H1 (cell line): ENCODE measurements at regions not wholly inside any gene's neighbourhood (a gene's known extent, or its start where the extent isn't known, plus 50 kb on each side); places are given as distances from the start of the nearest gene placed in this dataset.

Source experiments
- CTCF ChIA-PET: fragments of 300-600 bp; sonication (Branson Sonifier 250); formaldehyde crosslinking; loops from one replicate; lab custom pipeline; 2021; ENCODE audit not compliant: partially characterized antibody; lab: Charles Lee
- POLR2A ChIA-PET: fragments of 300-600 bp; sonication (Branson Sonifier 250); formaldehyde crosslinking; loops from one replicate; lab custom pipeline; 2021; ENCODE audit warnings: inconsistent platforms; ENCODE audit not compliant: partially characterized antibody; lab: Charles Lee
- DNase-seq, 2 experiments: peaks; one replicate each; pipeline versions ENCODE4 v3.0.0 to v3.0.0-alpha.2; 2010 to 2022; ENCODE audit warnings: low spot score in 2 of 2, low read depth in 1 of 2, mixed read lengths in 1 of 2
- FAIRE-seq: peaks from 2 replicates; lab custom pipeline; 2011; peaks lifted over from hg19 to GRCh38; lab: Jason Lieb, UNC
- H2AFZ ChIP-seq: 2 replicates; pipeline ENCODE4 v1.8.1; 2012; ENCODE audit warnings: low read length, inconsistent platforms
- H2AK5ac ChIP-seq: 2 replicates; pipeline ENCODE4 v1.6.1; 2013; ENCODE audit warnings: low read depth, low read length
- H2BK120ac ChIP-seq: replicated peaks from 2 replicates; pipeline ENCODE3; 2013; ENCODE audit warnings: low read depth, low read length, inconsistent platforms
- H2BK12ac ChIP-seq: 2 replicates; pipeline ENCODE4 v1.6.1; 2013; ENCODE audit warnings: low read depth, low read length
- H2BK15ac ChIP-seq: 2 replicates; pipeline ENCODE4 v1.6.1; 2013; ENCODE audit warnings: low read length
- H2BK20ac ChIP-seq: 2 replicates; pipeline ENCODE4 v1.6.1; 2013; ENCODE audit warnings: low read length
- H2BK5ac ChIP-seq: 2 replicates; pipeline ENCODE4 v1.6.1; 2013; ENCODE audit warnings: low read depth, low read length
- H3K14ac ChIP-seq: 2 replicates; pipeline ENCODE4 v1.6.1; 2013; ENCODE audit warnings: inconsistent platforms; ENCODE audit not compliant: insufficient read length
- H3K18ac ChIP-seq: 2 replicates; pipeline ENCODE4 v1.6.1; 2013; ENCODE audit warnings: low read length; ENCODE audit errors: extremely low read depth
- H3K23ac ChIP-seq: 2 replicates; pipeline ENCODE4 v1.6.1; 2013; ENCODE audit warnings: inconsistent platforms; ENCODE audit not compliant: insufficient read length
- H3K23me2 ChIP-seq: 2 replicates; pipeline ENCODE4 v1.6.1; 2013; ENCODE audit warnings: low read depth, low read length
- H3K27ac ChIP-seq: 2 replicates; pipeline ENCODE4 v1.6.1; 2011; ENCODE audit warnings: low read depth, low read length, inconsistent platforms
- H3K27me3 ChIP-seq, 4 experiments: replicated peaks in 1 of 4; 1 replicate in 1 of 4; 2 replicates in 3 of 4; pipeline versions ENCODE4 v1.6.1 to v1.8.1; 2011 to 2013; ENCODE audit warnings: low read length in 3 of 4, mild to moderate bottlenecking in 3 of 4, inconsistent platforms in 2 of 4, mixed read lengths in 2 of 4, moderate library complexity in 1 of 4; ENCODE audit not compliant: control insufficient read depth in 3 of 4, insufficient read depth in 3 of 4; ENCODE audit errors: extremely low read depth in 1 of 4
- H3K36me3 ChIP-seq, 4 experiments: 2 replicates each; pipeline versions ENCODE4 v1.6.1 to v1.8.1; 2011 to 2013; ENCODE audit warnings: mild to moderate bottlenecking in 4 of 4, low read length in 3 of 4, moderate library complexity in 2 of 4, control low read depth in 1 of 4, inconsistent platforms in 1 of 4; ENCODE audit not compliant: insufficient read depth in 4 of 4, control insufficient read depth in 2 of 4
- H3K4ac ChIP-seq: replicated peaks from 2 replicates; pipeline ENCODE3; 2013; ENCODE audit warnings: low read length, low read depth, mixed read lengths, inconsistent platforms; ENCODE audit not compliant: insufficient read length
- H3K4me1 ChIP-seq, 4 experiments: replicated peaks in 1 of 4; 1 replicate in 1 of 4; 2 replicates in 3 of 4; pipeline versions ENCODE4 v1.6.1 to v1.8.1; 2011 to 2013; ENCODE audit warnings: low read length in 3 of 4, inconsistent platforms in 2 of 4, mixed read lengths in 1 of 4; ENCODE audit not compliant: insufficient read depth in 4 of 4, control insufficient read depth in 3 of 4
- H3K4me2 ChIP-seq, 2 experiments: 2 replicates each; pipeline versions ENCODE4 v1.6.1 to v1.8.1; 2011 to 2013; ENCODE audit warnings: low read depth in 2 of 2, low read length in 2 of 2, control low read depth in 1 of 2, inconsistent platforms in 1 of 2, mild to moderate bottlenecking in 1 of 2; ENCODE audit not compliant: insufficient read depth in 1 of 2
- H3K4me3 ChIP-seq, 4 experiments: fragments of 200-600, 300-600 bp in 1 of 4; sonication (generic), shearing (Covaris generic), sonication (Bioruptor Twin) in 1 of 4; 2 replicates each; pipeline versions ENCODE4 v1.5.1 to v1.8.1; 2011 to 2016; ENCODE audit warnings: low read length in 4 of 4, low read depth in 3 of 4, control low read depth in 2 of 4, inconsistent platforms in 2 of 4, mild to moderate bottlenecking in 2 of 4, mixed read lengths in 1 of 4, moderate library complexity in 1 of 4; ENCODE audit not compliant: insufficient read depth in 2 of 4; ENCODE audit errors: extremely low read depth in 1 of 4
- H3K56ac ChIP-seq: replicated peaks from 2 replicates; pipeline ENCODE3; 2013; ENCODE audit warnings: low read depth, mild to moderate bottlenecking, mixed read lengths, low read length, inconsistent platforms; ENCODE audit not compliant: insufficient read length
- H3K79me1 ChIP-seq: 2 replicates; pipeline ENCODE4 v1.6.1; 2013; ENCODE audit warnings: low read depth, low read length, control low read depth
- H3K79me2 ChIP-seq, 2 experiments: 2 replicates each; pipeline versions ENCODE4 v1.6.1 to v1.8.1; 2012 to 2013; ENCODE audit warnings: low read length in 2 of 2, mild to moderate bottlenecking in 2 of 2, inconsistent platforms in 1 of 2; ENCODE audit not compliant: insufficient read depth in 2 of 2, control insufficient read depth in 1 of 2
- H3K9ac ChIP-seq, 4 experiments: replicated peaks in 1 of 4; 1 replicate in 1 of 4; 2 replicates in 3 of 4; pipeline versions ENCODE4 v1.6.1 to v1.8.1; 2011 to 2013; ENCODE audit warnings: low read depth in 3 of 4, low read length in 3 of 4, control low read depth in 2 of 4, mild to moderate bottlenecking in 2 of 4, moderate library complexity in 2 of 4, inconsistent platforms in 1 of 4; ENCODE audit errors: extremely low read depth in 1 of 4
- H3K9me3 ChIP-seq, 2 experiments: 2 replicates each; pipeline versions ENCODE4 v1.6.1 to v1.8.1; 2012 to 2013; ENCODE audit warnings: mild to moderate bottlenecking in 2 of 2, moderate library complexity in 2 of 2, control low read depth in 1 of 2, inconsistent platforms in 1 of 2, low read depth in 1 of 2, low read length in 1 of 2, mixed read lengths in 1 of 2; ENCODE audit not compliant: insufficient read depth in 2 of 2
- H4K20me1 ChIP-seq, 2 experiments: replicated peaks in 1 of 2; 2 replicates each; pipeline versions ENCODE3 to v1.8.1; 2011 to 2013; ENCODE audit warnings: inconsistent platforms in 2 of 2, low read length in 2 of 2, mild to moderate bottlenecking in 1 of 2; ENCODE audit not compliant: insufficient read depth in 2 of 2, control insufficient read depth in 1 of 2
- H4K5ac ChIP-seq: 2 replicates; pipeline ENCODE4 v1.6.1; 2013; ENCODE audit warnings: low read length, low read depth, mixed read lengths, inconsistent platforms; ENCODE audit not compliant: insufficient read length
- H4K8ac ChIP-seq: 2 replicates; pipeline ENCODE4 v1.8.0; 2013; ENCODE audit warnings: mild to moderate bottlenecking, moderate library complexity, low read length, inconsistent platforms; ENCODE audit not compliant: insufficient read depth; ENCODE audit errors: extremely low read depth
- H4K91ac ChIP-seq: replicated peaks from 2 replicates; pipeline ENCODE3; 2013; ENCODE audit warnings: low read length, mixed read lengths, inconsistent platforms; ENCODE audit not compliant: insufficient read length
- ASH2L ChIP-seq: fragments of 200-600, 300-600 bp; sonication (generic); IDR thresholded peaks from one replicate; pipeline ENCODE4 v1.7.1; 2017; ENCODE audit warnings: low read length
- KDM1A ChIP-seq: fragments of 200-600, 300-600 bp; sonication (generic); IDR thresholded peaks from 2 replicates; pipeline ENCODE4 v1.7.1; 2016; ENCODE audit warnings: mild to moderate bottlenecking, low read length, borderline replicate concordance
- KDM5A ChIP-seq: fragments of 200-600 bp; IDR thresholded peaks from 2 replicates; pipeline ENCODE4 v1.7.1; 2012; ENCODE audit warnings: mild to moderate bottlenecking, low read length, inconsistent platforms, mixed read lengths
- POLR2A ChIP-seq, 2 experiments: IDR thresholded peaks; 1 replicate in 1 of 2; 2 replicates in 1 of 2; pipeline ENCODE4 v1.6.1; 2011; ENCODE audit warnings: low read depth in 2 of 2, low read length in 2 of 2, mild to moderate bottlenecking in 2 of 2; ENCODE audit errors: control extremely low read depth in 1 of 2
- RFX5 ChIP-seq: IDR thresholded peaks from 2 replicates; pipeline ENCODE4 v1.6.1; 2011; ENCODE audit warnings: low read depth, low read length, improper control_type of control experiment, borderline replicate concordance
- YY1 ChIP-seq: IDR thresholded peaks from 2 replicates; pipeline ENCODE4 v1.6.1; 2011; ENCODE audit warnings: low read depth, mild to moderate bottlenecking, low read length
- TF ChIP-seq, protein P1 (sequence below): IDR thresholded peaks from 2 replicates; pipeline ENCODE4 v1.6.1; 2012; ENCODE audit warnings: inconsistent platforms

DNA sequence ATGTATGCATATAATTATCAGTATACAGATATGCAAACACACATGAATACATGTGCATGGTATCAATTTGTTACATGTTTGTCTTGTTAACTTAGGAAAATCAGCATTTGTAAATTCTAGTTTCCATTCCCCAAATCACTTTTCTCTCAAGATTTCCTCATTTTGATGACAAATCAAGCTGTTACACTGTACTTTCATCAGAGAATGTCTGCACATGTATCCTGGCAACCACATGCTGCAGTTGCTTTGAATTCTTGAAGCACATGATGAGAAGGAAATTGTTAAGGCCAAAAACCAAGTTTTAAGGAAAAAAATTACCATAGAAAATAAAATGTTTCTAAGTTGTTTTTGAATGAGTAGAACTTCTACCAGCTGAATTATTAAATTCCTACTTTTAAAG is 1834.5 kb downstream of the EFNA5 start:
- Histone ChIP-seq H3K36me3 (no peaks in the 10 kb centered on the region), H2BK5ac (no peak overlapping the region), H3K23ac (no peak overlapping the region), H3K9ac (no peak overlapping the region), H3K27me3 (no peaks in the 10 kb centered on the region), H2BK12ac (no peak overlapping the region), H3K4me1 (no peaks in the 10 kb centered on the region), H2BK120ac (no peak overlapping the region), H3K4me2 (no peak overlapping the region), H3K18ac (no peak overlapping the region), H2AK5ac (no peak overlapping the region), H4K5ac (no peak overlapping the region), H3K79me2 (no peaks in the 10 kb centered on the region), H4K20me1 (no peaks in the 10 kb centered on the region), H2BK20ac (no peak overlapping the region), H3K14ac (no peak overlapping the region), H3K56ac (no peak overlapping the region), H3K23me2 (no peaks in the 10 kb centered on the region), H3K27ac (no peak overlapping the region), H3K4ac (no peak overlapping the region), H3K79me1 (no peaks in the 10 kb centered on the region), H2AFZ (no peak overlapping the region), H2BK15ac (no peak overlapping the region), H3K9me3 (no peaks in the 10 kb centered on the region), H4K91ac (no peak overlapping the region), H3K4me3 (no peak overlapping the region), H4K8ac (no peak overlapping the region)
- TF ChIP-seq, protein P1, sequence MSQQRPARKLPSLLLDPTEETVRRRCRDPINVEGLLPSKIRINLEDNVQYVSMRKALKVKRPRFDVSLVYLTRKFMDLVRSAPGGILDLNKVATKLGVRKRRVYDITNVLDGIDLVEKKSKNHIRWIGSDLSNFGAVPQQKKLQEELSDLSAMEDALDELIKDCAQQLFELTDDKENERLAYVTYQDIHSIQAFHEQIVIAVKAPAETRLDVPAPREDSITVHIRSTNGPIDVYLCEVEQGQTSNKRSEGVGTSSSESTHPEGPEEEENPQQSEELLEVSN, result no peak
- no peak for TF ChIP-seq RFX5
- no peak for TF ChIP-seq POLR2A (IDR thresholded peaks at IDR 0.05; ENCODE audit: control extremely low read depth in 1 of 2, low read depth in 2 of 2, low read length in 2 of 2)
- TF ChIP-seq KDM1A, result no peak
- no peak for TF ChIP-seq ASH2L
- no peak for TF ChIP-seq KDM5A
- TF ChIP-seq YY1, result no peak
- DNase-seq (no peak), FAIRE-seq (no peak)
- CTCF ChIA-PET, result interaction anchor here (0.6 kb wide), 1 partner anchor 286 kb away, joined by 3 read pairs; no protein-coding TSS in a partner anchor
- POLR2A ChIA-PET, result no interaction called here
